H9 (cell line): ENCODE measurements at regions not wholly inside any gene's neighbourhood (a gene's known extent, or its start where the extent isn't known, plus 50 kb on each side); places are given as distances from the start of the nearest gene placed in this dataset.

Experiments used
- DNase-seq: peaks from one replicate; pipeline ENCODE4 v3.0.0-alpha.2; 2017
- H2AFZ ChIP-seq: one replicate; pipeline ENCODE4 v1.6.1; 2013; ENCODE audit warnings: mild to moderate bottlenecking, low read length, control low read depth, moderate library complexity
- H2AK5ac ChIP-seq: 2 replicates; pipeline ENCODE4 v1.6.1; 2013; ENCODE audit warnings: low read length, control low read depth, mixed read lengths; ENCODE audit not compliant: insufficient read length
- H2BK120ac ChIP-seq: one replicate; pipeline ENCODE4 v1.6.1; 2013; ENCODE audit warnings: low read depth, mild to moderate bottlenecking, low read length, control low read depth, inconsistent platforms; ENCODE audit not compliant: poor library complexity, severe bottlenecking
- H2BK12ac ChIP-seq: 2 replicates; pipeline ENCODE4 v1.6.1; 2013; ENCODE audit warnings: low read length, control low read depth, mixed read lengths, low read depth; ENCODE audit not compliant: insufficient read length
- H2BK15ac ChIP-seq: 2 replicates; pipeline ENCODE4 v1.6.1; 2013; ENCODE audit warnings: low read depth, low read length, control low read depth
- H2BK20ac ChIP-seq: one replicate; pipeline ENCODE4 v1.6.1; 2013; ENCODE audit warnings: low read depth, mild to moderate bottlenecking, low read length, control low read depth, inconsistent platforms; ENCODE audit not compliant: poor library complexity, severe bottlenecking
- H2BK5ac ChIP-seq: 2 replicates; pipeline ENCODE4 v1.6.1; 2013; ENCODE audit warnings: low read length, control low read depth, mixed read lengths; ENCODE audit not compliant: insufficient read length
- H3K14ac ChIP-seq: 2 replicates; pipeline ENCODE4 v1.6.1; 2013; ENCODE audit warnings: low read length, control low read depth; ENCODE audit not compliant: insufficient read depth
- H3K18ac ChIP-seq: 2 replicates; pipeline ENCODE4 v1.6.1; 2013; ENCODE audit warnings: low read depth, mild to moderate bottlenecking, mixed read lengths, low read length, control low read depth; ENCODE audit not compliant: insufficient read length
- H3K23ac ChIP-seq: 2 replicates; pipeline ENCODE4 v1.6.1; 2013; ENCODE audit warnings: low read length, control low read depth, mixed read lengths, low read depth; ENCODE audit not compliant: insufficient read length
- H3K23me2 ChIP-seq: 2 replicates; pipeline ENCODE4 v1.6.1; 2013; ENCODE audit warnings: low read depth, mild to moderate bottlenecking, mixed read lengths, low read length, control low read depth; ENCODE audit not compliant: insufficient read length, poor library complexity, severe bottlenecking
- H3K27ac ChIP-seq: 2 replicates; pipeline ENCODE4 v1.5.1; 2013; ENCODE audit warnings: low read length, control low read depth, mixed read lengths, low read depth; ENCODE audit not compliant: insufficient read length
- H3K27me3 ChIP-seq: 2 replicates; pipeline ENCODE4 v1.6.1; 2013; ENCODE audit warnings: low read length, control low read depth, inconsistent platforms; ENCODE audit not compliant: insufficient read depth
- H3K4ac ChIP-seq: 2 replicates; pipeline ENCODE4 v1.6.1; 2013; ENCODE audit warnings: low read depth, mild to moderate bottlenecking, control low read depth, inconsistent platforms, low read length, moderate library complexity
- H3K4me1 ChIP-seq: 2 replicates; pipeline ENCODE4 v1.6.1; 2013; ENCODE audit warnings: low read length, control low read depth, inconsistent platforms; ENCODE audit not compliant: insufficient read depth
- H3K4me2 ChIP-seq: 2 replicates; pipeline ENCODE4 v1.6.1; 2013; ENCODE audit warnings: low read length, control low read depth, mixed read lengths; ENCODE audit not compliant: insufficient read length, insufficient read depth
- H3K56ac ChIP-seq: 2 replicates; pipeline ENCODE4 v1.6.1; 2013; ENCODE audit warnings: low read depth, mild to moderate bottlenecking, mixed read lengths, low read length, control low read depth; ENCODE audit not compliant: insufficient read length
- H3K79me1 ChIP-seq: 2 replicates; pipeline ENCODE4 v1.6.1; 2013; ENCODE audit warnings: low read depth, mild to moderate bottlenecking, moderate library complexity, low read length, control low read depth, inconsistent platforms; ENCODE audit not compliant: insufficient read depth, poor library complexity, severe bottlenecking
- H3K79me2 ChIP-seq: 2 replicates; pipeline ENCODE4 v1.6.1; 2013; ENCODE audit warnings: low read length, control low read depth, inconsistent platforms; ENCODE audit not compliant: insufficient read depth
- H3K9ac ChIP-seq: 2 replicates; pipeline ENCODE4 v1.6.1; 2013; ENCODE audit warnings: low read length, control low read depth, mixed read lengths; ENCODE audit not compliant: insufficient read length; ENCODE audit errors: extremely low read depth
- H3K9me3 ChIP-seq: one replicate; pipeline ENCODE4 v1.6.1; 2013; ENCODE audit warnings: low read depth, low read length, inconsistent platforms; ENCODE audit not compliant: control insufficient read depth
- H3T11ph ChIP-seq: one replicate; pipeline ENCODE4 v1.6.1; 2013; ENCODE audit warnings: mild to moderate bottlenecking, low read length, control low read depth, inconsistent platforms
- H4K20me1 ChIP-seq: one replicate; pipeline ENCODE4 v1.6.1; 2013; ENCODE audit not compliant: control insufficient read depth, insufficient read length, insufficient read depth
- H4K5ac ChIP-seq: 2 replicates; pipeline ENCODE4 v1.6.1; 2013; ENCODE audit warnings: low read depth, mild to moderate bottlenecking, mixed read lengths, low read length, control low read depth; ENCODE audit not compliant: insufficient read length
- H4K8ac ChIP-seq: replicated peaks from 2 replicates; pipeline ENCODE4 v1.6.1; 2013; ENCODE audit warnings: low read length, control low read depth, mixed read lengths, low read depth; ENCODE audit not compliant: insufficient read length
- H4K91ac ChIP-seq: 2 replicates; pipeline ENCODE4 v1.6.1; 2013; ENCODE audit warnings: low read depth, mild to moderate bottlenecking, moderate library complexity, mixed read lengths, low read length, control low read depth; ENCODE audit not compliant: insufficient read length
- H3K27ac Mint-ChIP-seq, 3 experiments: 2 replicates in 2 of 3; 3 replicates in 1 of 3; pipeline ENCODE4 v1.8.0; 2020 to 2021; ENCODE audit warnings: mixed read lengths in 3 of 3, mild to moderate bottlenecking in 1 of 3, moderate library complexity in 1 of 3
- H3K27me3 Mint-ChIP-seq: 2 replicates; pipeline ENCODE4 v1.8.0; 2021; ENCODE audit warnings: low read depth, mild to moderate bottlenecking, moderate library complexity, mixed read lengths
- H3K36me3 Mint-ChIP-seq, 3 experiments: 2 replicates in 2 of 3; 3 replicates in 1 of 3; pipeline ENCODE4 v1.8.0; 2020 to 2021; ENCODE audit warnings: low read depth in 3 of 3, mixed read lengths in 3 of 3; ENCODE audit not compliant: insufficient read depth in 1 of 3
- H3K4me1 Mint-ChIP-seq, 2 experiments: 2 replicates each; pipeline ENCODE4 v1.8.0; 2020; ENCODE audit warnings: mixed read lengths in 2 of 2
- H3K4me3 Mint-ChIP-seq, 2 experiments: 2 replicates in 1 of 2; 3 replicates in 1 of 2; pipeline ENCODE4 v1.8.0; 2020 to 2021; ENCODE audit warnings: mild to moderate bottlenecking in 2 of 2, mixed read lengths in 2 of 2, moderate library complexity in 1 of 2
- H3K9me3 Mint-ChIP-seq, 2 experiments: 2 replicates in 1 of 2; 3 replicates in 1 of 2; pipeline ENCODE4 v1.8.0; 2020; ENCODE audit warnings: mild to moderate bottlenecking in 2 of 2, mixed read lengths in 2 of 2, moderate library complexity in 1 of 2
- CTCF ChIP-seq: fragments of 200-600 bp; sonication (generic); conservative IDR thresholded peaks from 3 replicates; pipeline ENCODE4 v1.8.0; 2021; ENCODE audit warnings: antibody characterized with exemption, mild to moderate bottlenecking
- WGBS: extraction: QIAGEN DNeasy Blood & Tissue Kit; methylation state at CpG from one replicate; pipeline ENCODE4 v1.1.7; 2013; ENCODE audit warnings: missing lambda C conversion rate, low lambda C conversion rate, mixed read lengths; ENCODE audit not compliant: insufficient read length; ENCODE audit errors: extremely low coverage; 5-methylcytosine and 5-hydroxymethylcytosine counted together

- TF ChIP-seq CTCF, result no peak
- no peak overlapping the region for H3K4me3 Mint-ChIP-seq
- no peak overlapping the region for H2BK5ac ChIP-seq
- no peak overlapping the region for H4K8ac ChIP-seq
- H4K20me1 ChIP-seq, result no peaks in the 10 kb centered on the region
- DNase-seq, result no peak
- no peak overlapping the region for H2BK20ac ChIP-seq
- H3K4me2 ChIP-seq, result no peak overlapping the region
- no peaks in the 10 kb centered on the region for H3K4me1 Mint-ChIP-seq
- H3K79me1 ChIP-seq, result no peaks in the 10 kb centered on the region
- H3K23ac ChIP-seq, result no peak overlapping the region
- no peak overlapping the region for H3K14ac ChIP-seq
- H2BK12ac ChIP-seq, result no peak overlapping the region
- H3K4ac ChIP-seq, result no peak overlapping the region
- H3K27ac ChIP-seq, result no peak overlapping the region
- H3K9me3 Mint-ChIP-seq, result peaks cover 5 to 40% of the 10 kb centered on the region in 2 experiments; a peak in 3 of 5 replicates
- H3K23me2 ChIP-seq, result no peaks in the 10 kb centered on the region
- no peak overlapping the region for H3T11ph ChIP-seq
- no peak overlapping the region for H2AK5ac ChIP-seq
- peaks cover 13% of the 10 kb centered on the region for H3K9me3 ChIP-seq
- H3K36me3 Mint-ChIP-seq, result no peaks in the 10 kb centered on the region; a peak in 1 of 7 replicates
- no peak overlapping the region for H2BK120ac ChIP-seq
- no peak overlapping the region for H2AFZ ChIP-seq
- peaks cover 10% of the 10 kb centered on the region for H3K27me3 Mint-ChIP-seq
- no peak overlapping the region for H2BK15ac ChIP-seq
- H3K56ac ChIP-seq, result no peak overlapping the region
- no CpG with 5 or more reads among the region's 4 CpGs for WGBS
- no peak overlapping the region for H4K91ac ChIP-seq
- no peaks in the 10 kb centered on the region for H3K79me2 ChIP-seq
- no peak overlapping the region for H3K18ac ChIP-seq
- no peak overlapping the region for H4K5ac ChIP-seq
- H3K4me1 ChIP-seq, result no peaks in the 10 kb centered on the region
- no peaks in the 10 kb centered on the region for H3K27me3 ChIP-seq
- H3K27ac Mint-ChIP-seq, result no peak overlapping the region
- H3K9ac ChIP-seq, result no peak overlapping the region
Observed at GRCh38 chr9:1404940-1405339, 354.8 kb downstream of the DMRT2 start.
